Adrenal gland (tissue), 5 donors: ENCODE measurements at regions not wholly inside any gene's neighbourhood (a gene's known extent, or its start where the extent isn't known, plus 50 kb on each side); places are given as distances from the start of the nearest gene placed in this dataset.

Experiments
- CTCF ChIP-seq, 6 experiments: fragments of 450-650 bp in 4 of 6; fragments of 200-600 bp in 2 of 6; sonication (generic) in 1 of 6; IDR thresholded peaks; 1 replicate in 5 of 6; 2 replicates in 1 of 6; pipeline versions ENCODE4 v1.5.1 to v1.8.0; 2016 to 2021; ENCODE audit warnings: antibody characterized with exemption in 6 of 6, mild to moderate bottlenecking in 2 of 6, moderate library complexity in 1 of 6
- POLR2A ChIP-seq, 2 donors: fragments of 450-650 bp; IDR thresholded peaks; one replicate each; pipeline ENCODE4 v1.6.1; 2017; ENCODE audit warnings: antibody characterized with exemption in 2 of 2, mild to moderate bottlenecking in 2 of 2, moderate library complexity in 1 of 2
- donor health status: DM: no; HTN: no; CAD: no.

DNA sequence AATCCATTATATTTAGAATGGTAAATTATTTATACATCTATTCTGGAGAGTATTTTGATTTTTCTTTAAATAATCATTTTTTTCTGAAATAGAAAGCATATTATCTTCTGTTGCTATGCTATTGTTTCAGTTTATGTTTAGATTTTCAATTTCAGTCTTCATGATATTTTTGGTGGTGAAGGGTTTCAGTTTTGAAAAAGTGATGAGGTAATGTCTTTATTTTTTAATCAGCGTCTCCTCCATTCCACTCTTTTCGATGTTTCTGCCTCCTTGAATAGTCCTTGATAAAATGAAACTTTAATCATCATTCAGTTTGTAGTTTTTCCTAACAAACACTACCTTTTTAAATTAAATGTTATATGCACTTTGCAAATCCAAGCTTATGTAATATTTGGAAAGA is 428.6 kb downstream of the PTPRC start:
- no peak for TF ChIP-seq CTCF (IDR thresholded peaks at IDR 0.05)
- TF ChIP-seq POLR2A (IDR thresholded peaks at IDR 0.05): no peak
